Immature natural killer cell (primary cell): ENCODE measurements at regions not wholly inside any gene's neighbourhood (a gene's known extent, or its start where the extent isn't known, plus 50 kb on each side); places are given as distances from the start of the nearest gene placed in this dataset.
A peak's percentile ranks its signal among the peaks of the same experiment; 100 is the strongest.

Experiments used
- DNase-seq, 3 donors: peaks; one replicate each; pipeline ENCODE4 v3.0.0; 2022; ENCODE audit warnings: mixed read lengths in 1 of 3
- H3K27ac Mint-ChIP-seq, 6 donors: one replicate each; pipeline ENCODE4 v1.8.0; 2020; ENCODE audit warnings: mixed read lengths in 6 of 6, mild to moderate bottlenecking in 5 of 6, inconsistent platforms in 4 of 6, moderate library complexity in 3 of 6
- H3K27me3 Mint-ChIP-seq, 3 donors: one replicate each; pipeline ENCODE4 v1.8.0; 2020 to 2021; ENCODE audit warnings: low read depth in 3 of 3, mild to moderate bottlenecking in 3 of 3, mixed read lengths in 3 of 3, moderate library complexity in 3 of 3, inconsistent platforms in 1 of 3
- H3K36me3 Mint-ChIP-seq, 3 donors: one replicate each; pipeline ENCODE4 v1.8.0; 2020; ENCODE audit warnings: mixed read lengths in 3 of 3, inconsistent platforms in 2 of 3, mild to moderate bottlenecking in 2 of 3
- H3K4me1 Mint-ChIP-seq, 2 donors: one replicate each; pipeline ENCODE4 v1.8.0; 2020; ENCODE audit warnings: inconsistent platforms in 2 of 2, mild to moderate bottlenecking in 2 of 2, mixed read lengths in 2 of 2, moderate library complexity in 1 of 2
- H3K4me3 Mint-ChIP-seq, 5 donors: one replicate each; pipeline ENCODE4 v1.8.0; 2020; ENCODE audit warnings: mild to moderate bottlenecking in 5 of 5, mixed read lengths in 5 of 5, inconsistent platforms in 3 of 5, moderate library complexity in 3 of 5
- H3K9me3 Mint-ChIP-seq, 6 donors: one replicate each; pipeline ENCODE4 v1.8.0; 2020; ENCODE audit warnings: mild to moderate bottlenecking in 6 of 6, mixed read lengths in 6 of 6, inconsistent platforms in 4 of 6, moderate library complexity in 3 of 6

DNA sequence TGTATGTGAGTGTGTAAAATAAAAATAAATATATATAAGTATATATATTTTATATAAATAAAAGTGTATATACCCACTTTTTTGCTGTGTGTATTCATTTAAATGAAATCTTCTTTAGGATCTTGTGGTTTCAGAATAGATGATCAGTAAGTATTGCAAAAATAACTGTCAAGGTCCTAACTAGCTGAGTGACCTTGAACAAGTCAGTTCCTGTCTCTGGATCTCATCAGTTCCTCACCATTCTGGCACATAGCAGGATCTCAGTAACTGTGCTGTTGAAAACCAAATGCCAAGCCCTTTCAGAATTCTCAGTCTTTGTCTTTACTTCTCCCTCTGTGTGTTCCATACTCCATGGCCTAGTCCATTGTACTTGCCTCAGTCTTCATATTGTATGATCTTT is 115.3 kb upstream of the CXCR4 start:
- DNase-seq = no peak
- H3K4me3 Mint-ChIP-seq = no peak overlapping the region
- peaks cover 11 to 17% of the 10 kb centered on the region in 2 donors for H3K4me1 Mint-ChIP-seq
- peaks cover 0 to 2% (median 0%) of the 10 kb centered on the region in 6 donors for H3K9me3 Mint-ChIP-seq
- peak overlapping the region in 2 of 6 donors; percentile 9 to 26 for H3K27ac Mint-ChIP-seq
- peaks cover 2 to 8% (median 5%) of the 10 kb centered on the region in 3 donors for H3K27me3 Mint-ChIP-seq
- no peaks in the 10 kb centered on the region for H3K36me3 Mint-ChIP-seq

DNA sequence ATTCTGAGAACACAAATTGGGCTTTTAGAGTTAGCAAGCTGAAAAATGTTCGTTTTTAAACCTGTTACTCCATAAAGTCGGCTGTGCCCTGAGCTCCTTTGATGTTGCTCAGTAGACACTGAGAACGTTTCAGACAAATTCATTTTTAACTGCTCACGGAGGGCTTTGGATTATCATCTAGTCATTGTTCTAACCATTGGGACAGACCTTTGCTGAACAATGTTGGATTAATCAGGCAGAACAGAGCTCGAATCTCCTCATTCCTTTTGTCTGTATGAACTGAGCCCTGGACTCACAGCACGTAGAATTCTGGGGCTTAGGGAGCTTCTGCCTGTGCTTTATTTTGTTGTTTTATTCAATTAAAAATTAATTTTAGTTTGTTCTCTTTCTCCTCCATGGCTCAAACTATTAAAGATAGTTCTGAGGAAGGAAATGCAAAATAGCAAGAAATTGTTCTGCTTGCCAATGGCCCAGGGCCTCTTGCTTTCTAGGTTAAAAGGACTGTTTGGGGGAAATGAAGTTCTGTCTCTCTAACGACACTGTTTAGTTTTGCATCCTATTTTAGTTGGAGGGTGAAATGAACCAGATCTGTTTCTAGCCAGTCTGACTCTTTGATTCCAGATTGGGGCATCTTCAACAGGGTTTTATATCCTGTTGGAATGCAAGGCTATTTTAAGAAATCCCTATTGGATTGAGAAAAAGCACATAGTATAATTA is 114.7 kb upstream of the CXCR4 start:
- peak overlapping the region in 1 of 6 donors; percentile 33 for H3K27ac Mint-ChIP-seq
- no peak overlapping the region for H3K4me3 Mint-ChIP-seq
- DNase-seq = no peak
- peaks cover 4 to 10% of the 10 kb centered on the region in 2 donors for H3K4me1 Mint-ChIP-seq
- no peaks in the 10 kb centered on the region for H3K36me3 Mint-ChIP-seq
- H3K9me3 Mint-ChIP-seq = peaks cover 0 to 2% (median 0%) of the 10 kb centered on the region in 6 donors
- peaks cover 2 to 8% (median 5%) of the 10 kb centered on the region in 3 donors for H3K27me3 Mint-ChIP-seq

DNA sequence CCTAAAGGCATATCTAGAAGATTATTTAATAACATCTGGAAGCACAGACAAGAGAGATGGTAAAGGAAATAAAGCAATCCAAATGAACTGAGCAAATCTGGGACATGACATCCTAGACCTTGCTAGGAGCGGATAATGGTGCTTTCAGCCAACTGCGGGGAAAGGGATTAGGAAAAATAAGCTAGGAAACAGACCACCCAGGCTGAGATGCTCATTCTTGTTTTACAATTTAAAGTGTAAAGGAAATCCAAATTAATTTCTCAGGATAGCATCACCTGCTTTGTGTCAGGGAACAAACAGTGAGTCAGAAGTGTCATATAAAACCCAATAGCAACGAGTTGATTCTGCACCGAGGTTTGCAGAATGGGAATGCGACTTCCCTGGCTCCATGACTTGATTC is 112.5 kb upstream of the CXCR4 start:
- H3K4me1 Mint-ChIP-seq = peaks cover 14 to 17% of the 10 kb centered on the region in 2 donors

DNA sequence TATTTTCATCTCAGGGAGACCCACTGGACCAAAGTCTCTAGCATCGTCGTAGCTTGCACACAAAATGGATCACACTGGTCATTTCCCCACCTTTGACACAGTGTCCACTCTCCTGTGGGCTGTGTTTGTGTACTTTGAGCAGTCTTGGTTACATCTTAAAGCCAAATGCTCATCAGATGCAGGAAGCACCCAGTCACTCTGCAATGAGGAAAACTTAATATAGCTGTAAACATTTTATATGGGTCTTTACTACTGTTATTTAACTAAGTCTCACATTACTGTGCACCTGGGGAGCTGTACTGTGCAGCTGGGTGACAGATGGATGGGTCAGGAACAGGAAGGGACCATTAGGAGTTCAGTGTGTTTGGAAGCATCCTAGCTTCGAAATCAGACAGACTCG is 109.0 kb upstream of the CXCR4 start:
- DNase-seq = no peak
- Mint-ChIP-seq H3K27ac (peak overlapping the region in 5 of 6 donors; percentile 93 to 99 (median 97)), H3K27me3 (peaks cover 6 to 18% (median 13%) of the 10 kb centered on the region in 3 donors), H3K4me1 (peaks cover 20 to 25% of the 10 kb centered on the region in 2 donors), H3K36me3 (no peaks in the 10 kb centered on the region), H3K4me3 (no peak overlapping the region), H3K9me3 (peaks cover 0 to 2% (median 0%) of the 10 kb centered on the region in 6 donors)

More for the DNA sequence above, 112.5 kb upstream of the CXCR4 start:
- H3K27me3 Mint-ChIP-seq = peaks cover 6 to 15% (median 13%) of the 10 kb centered on the region in 3 donors
- peak overlapping the region in 4 of 6 donors; percentile 13 to 99 (median 54) for H3K27ac Mint-ChIP-seq
- H3K9me3 Mint-ChIP-seq = peaks cover 0 to 2% (median 0%) of the 10 kb centered on the region in 6 donors
- DNase-seq = no peak
- H3K4me3 Mint-ChIP-seq = no peak overlapping the region
- H3K36me3 Mint-ChIP-seq = no peaks in the 10 kb centered on the region

DNA sequence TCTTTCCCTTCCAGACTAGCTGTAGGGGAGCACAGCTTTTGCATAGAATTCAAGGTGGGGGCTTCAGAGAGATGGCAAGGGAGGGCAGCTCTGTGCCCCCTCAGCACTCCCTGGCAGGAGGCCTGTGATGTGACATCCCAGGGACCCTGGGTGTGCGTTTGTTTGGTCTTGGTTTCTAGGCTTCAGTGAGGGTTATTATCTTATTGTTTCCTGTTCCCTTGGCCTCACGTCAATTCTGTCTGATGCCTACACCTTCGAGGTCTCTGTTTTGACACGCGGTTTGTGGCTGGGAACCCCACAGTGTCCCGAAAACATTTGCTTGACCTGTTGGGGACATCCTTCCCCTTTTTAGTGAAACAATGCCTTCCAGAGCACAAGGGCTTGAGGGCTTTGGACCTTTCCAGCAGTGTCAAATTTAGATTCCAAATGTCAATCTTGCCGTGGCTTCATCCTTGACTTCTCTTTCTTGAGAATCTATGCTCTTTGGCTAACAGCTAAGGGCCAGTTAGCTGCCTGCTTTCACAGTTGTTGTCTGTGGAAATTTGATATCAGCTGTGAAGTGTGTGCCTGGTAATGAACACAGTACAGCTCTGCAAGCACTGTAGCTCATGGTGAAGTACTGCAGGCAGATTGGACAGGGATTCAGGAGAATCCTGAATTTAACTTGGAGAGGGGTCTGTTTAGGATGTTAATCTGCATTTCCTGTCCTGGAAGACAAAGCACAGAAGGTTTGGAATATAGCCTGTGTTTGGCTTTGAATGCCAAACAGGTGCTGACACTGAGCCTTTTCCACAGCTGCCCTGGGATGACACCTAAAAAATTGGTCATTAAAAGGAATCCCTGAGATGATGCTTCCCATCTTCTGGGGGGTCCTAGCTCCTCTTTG is 108.2 kb upstream of the CXCR4 start:
- peaks cover 4 to 18% (median 13%) of the 10 kb centered on the region in 3 donors for H3K27me3 Mint-ChIP-seq

GRCh38 chr2:136223274-136223673 is 105.3 kb upstream of the CXCR4 start:
- Mint-ChIP-seq H3K27ac (peak overlapping the region in 4 of 6 donors; percentile 19 to 94 (median 82)), H3K4me3 (no peak overlapping the region), H3K9me3 (no peaks in the 10 kb centered on the region), H3K4me1 (peaks cover 20 to 25% of the 10 kb centered on the region in 2 donors), H3K36me3 (no peaks in the 10 kb centered on the region), H3K27me3 (peaks cover 4 to 19% (median 11%) of the 10 kb centered on the region in 3 donors)
- no peak for DNase-seq

More for the DNA sequence above, 108.2 kb upstream of the CXCR4 start:
- Mint-ChIP-seq H3K9me3 (peaks cover 0 to 2% (median 0%) of the 10 kb centered on the region in 6 donors), H3K27ac (peak overlapping the region; percentile 75 to 99 (median 96)), H3K36me3 (no peaks in the 10 kb centered on the region), H3K4me3 (peak overlapping the region; percentile 55 to 79 (median 59)), H3K4me1 (peaks cover 20 to 25% of the 10 kb centered on the region in 2 donors)
- DNase-seq = peak; percentile 90 to 94 (median 91)

GRCh38 chr2:136222862-136223261 is 104.9 kb upstream of the CXCR4 start:
- no peak overlapping the region for H3K4me3 Mint-ChIP-seq
- peak overlapping the region in 3 of 6 donors; percentile 79 to 94 (median 85) for H3K27ac Mint-ChIP-seq
- no peaks in the 10 kb centered on the region for H3K9me3 Mint-ChIP-seq
- DNase-seq = no peak
- no peaks in the 10 kb centered on the region for H3K36me3 Mint-ChIP-seq
- peaks cover 4 to 19% (median 11%) of the 10 kb centered on the region in 3 donors for H3K27me3 Mint-ChIP-seq
- H3K4me1 Mint-ChIP-seq = peaks cover 20 to 25% of the 10 kb centered on the region in 2 donors

DNA sequence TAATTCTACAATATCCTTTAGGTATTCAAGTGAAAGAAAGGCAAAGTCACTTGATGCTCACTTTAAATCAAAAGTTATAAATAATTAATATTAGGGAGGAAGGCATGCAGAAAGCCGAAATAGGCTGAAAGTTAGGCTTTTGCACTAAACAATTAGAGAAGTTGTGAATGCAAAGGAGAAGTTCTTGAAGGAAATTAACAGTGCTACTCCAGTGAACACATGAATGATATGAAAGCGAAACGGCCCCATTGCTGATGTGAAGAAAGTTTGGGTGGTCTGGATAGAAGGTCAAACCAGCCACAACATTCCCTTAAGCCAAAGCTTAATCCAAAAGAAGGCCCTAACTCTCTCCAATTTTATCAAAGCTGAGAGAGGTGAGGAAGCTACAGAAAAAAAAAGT is 103.1 kb upstream of the CXCR4 start:
- Mint-ChIP-seq H3K36me3 (no peaks in the 10 kb centered on the region), H3K27ac (peak overlapping the region in 3 of 6 donors; percentile 68 to 72 (median 71)), H3K4me3 (no peak overlapping the region), H3K4me1 (peaks cover 11 to 14% of the 10 kb centered on the region in 2 donors), H3K9me3 (no peaks in the 10 kb centered on the region), H3K27me3 (peaks cover under 1 to 15% (median 4%) of the 10 kb centered on the region in 3 donors)
- no peak for DNase-seq

DNA sequence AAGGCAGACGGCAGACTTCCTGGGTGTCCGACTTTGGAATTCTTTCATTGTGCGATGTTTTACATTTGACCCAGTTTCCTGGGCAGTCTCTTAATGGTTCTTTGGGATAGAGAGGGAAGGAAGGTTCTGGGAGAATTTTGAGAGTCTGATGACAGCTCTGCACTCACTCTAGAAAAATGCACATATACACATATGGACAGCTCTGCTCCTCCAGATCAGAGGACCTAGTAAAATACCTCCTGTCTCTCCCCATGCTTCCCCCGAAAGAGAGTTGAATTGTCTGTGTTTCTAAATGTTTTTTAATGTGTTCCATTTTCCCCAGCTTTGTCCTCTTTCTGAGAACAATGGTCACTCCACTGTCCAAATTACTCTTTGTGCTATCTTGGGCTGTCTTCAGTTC is 102.0 kb upstream of the CXCR4 start:
- peaks cover under 1 to 4% of the 10 kb centered on the region in 2 donors for H3K4me1 Mint-ChIP-seq

DNA sequence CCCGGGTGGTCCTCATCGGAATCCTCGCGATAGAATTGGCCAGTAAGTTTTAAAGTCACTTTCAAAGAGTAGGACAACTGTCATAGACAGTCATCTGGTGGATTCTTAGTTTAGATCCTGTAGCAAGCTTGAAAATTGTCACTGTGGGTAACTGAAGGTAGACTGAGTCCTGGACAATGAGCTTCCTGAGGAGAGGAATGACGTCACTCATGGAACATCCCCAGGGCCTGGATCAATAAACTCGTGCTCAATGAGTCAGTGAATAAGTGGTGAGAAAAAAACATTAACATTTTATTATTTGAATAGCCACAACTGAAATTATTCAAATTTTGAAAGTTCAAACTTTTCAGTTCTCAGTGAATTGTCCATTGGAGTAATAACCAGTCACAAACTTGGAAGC is 101.4 kb upstream of the CXCR4 start:
- H3K4me3 Mint-ChIP-seq = no peak overlapping the region
- peaks cover 4 to 5% of the 10 kb centered on the region in 2 donors for H3K4me1 Mint-ChIP-seq
- no peak for DNase-seq
- peaks cover 0 to 14% (median 0%) of the 10 kb centered on the region in 3 donors for H3K27me3 Mint-ChIP-seq
- H3K9me3 Mint-ChIP-seq = no peaks in the 10 kb centered on the region
- H3K27ac Mint-ChIP-seq = peak overlapping the region in 3 of 6 donors; percentile 12 to 37 (median 36)
- H3K36me3 Mint-ChIP-seq = no peaks in the 10 kb centered on the region

More for the DNA sequence above, 102.0 kb upstream of the CXCR4 start:
- peak overlapping the region in 4 of 6 donors; percentile 4 to 36 (median 14) for H3K27ac Mint-ChIP-seq
- H3K36me3 Mint-ChIP-seq = no peaks in the 10 kb centered on the region
- H3K9me3 Mint-ChIP-seq = no peaks in the 10 kb centered on the region
- H3K27me3 Mint-ChIP-seq = peaks cover 0 to 13% (median 0%) of the 10 kb centered on the region in 3 donors
- DNase-seq = no peak
- no peak overlapping the region for H3K4me3 Mint-ChIP-seq

DNA sequence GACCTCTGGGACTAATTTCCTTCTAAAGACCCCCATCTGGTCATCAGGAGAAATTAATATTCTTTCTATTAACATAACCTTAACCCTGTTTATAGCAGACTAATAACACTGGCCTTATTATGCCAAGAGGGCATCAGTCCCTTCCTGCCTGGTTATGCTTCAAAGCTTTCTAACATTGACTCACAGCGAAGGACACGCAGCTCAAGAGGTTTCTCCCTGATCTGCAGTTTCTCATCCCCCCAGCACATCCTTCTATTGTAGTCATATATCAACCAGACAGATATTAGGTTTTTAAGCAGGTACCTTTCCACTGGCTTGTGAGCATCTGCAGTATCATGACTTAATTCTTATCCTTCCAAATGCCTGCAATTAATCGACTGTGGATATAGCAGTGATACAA is 100.0 kb upstream of the CXCR4 start:
- no peak for DNase-seq
- Mint-ChIP-seq H3K4me3 (no peak overlapping the region), H3K4me1 (peaks cover 14 to 18% of the 10 kb centered on the region in 2 donors), H3K36me3 (no peaks in the 10 kb centered on the region), H3K27me3 (peaks cover 0 to 13% (median 0%) of the 10 kb centered on the region in 3 donors), H3K27ac (peak overlapping the region in 2 of 6 donors; percentile 22 to 71), H3K9me3 (no peaks in the 10 kb centered on the region)

DNA sequence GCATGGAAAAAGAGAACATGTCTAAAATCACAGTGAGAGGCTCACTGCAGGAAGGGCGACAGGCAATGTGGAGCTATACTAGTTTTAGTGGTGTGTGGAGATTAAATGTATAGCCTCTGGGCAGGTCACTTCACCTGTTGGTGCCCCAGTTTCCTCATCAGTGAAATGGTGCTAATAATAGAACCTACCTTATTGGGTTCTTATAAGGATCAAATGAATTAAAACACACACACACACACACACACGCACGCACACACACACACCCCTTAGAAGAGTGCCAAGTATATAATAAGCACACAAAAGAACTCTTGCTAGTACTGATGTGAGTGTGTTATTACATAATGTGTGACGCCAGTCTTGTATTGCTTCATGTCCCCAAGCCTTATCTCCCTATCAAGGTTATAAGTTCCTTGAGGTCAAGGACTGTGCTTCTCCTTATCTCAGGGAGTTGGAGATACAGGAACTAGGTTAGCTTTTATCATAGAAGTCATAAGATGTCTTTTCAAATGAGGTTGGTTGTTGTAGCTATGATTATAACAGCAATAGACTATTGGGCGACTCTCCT is 98.0 kb upstream of the CXCR4 start:
- no peaks in the 10 kb centered on the region for H3K36me3 Mint-ChIP-seq
- DNase-seq = no peak
- peaks cover 30 to 38% of the 10 kb centered on the region in 2 donors for H3K4me1 Mint-ChIP-seq
- H3K4me3 Mint-ChIP-seq = no peak overlapping the region
- peaks cover 0 to 14% (median 0%) of the 10 kb centered on the region in 3 donors for H3K27me3 Mint-ChIP-seq
- H3K27ac Mint-ChIP-seq = peak overlapping the region in 1 of 6 donors; percentile 36
- no peaks in the 10 kb centered on the region for H3K9me3 Mint-ChIP-seq

- H3K27me3 Mint-ChIP-seq = peaks cover 0 to 14% (median 0%) of the 10 kb centered on the region in 3 donors
- peaks cover 0 to 2% (median 0%) of the 10 kb centered on the region in 3 donors for H3K36me3 Mint-ChIP-seq
- H3K4me1 Mint-ChIP-seq = peaks cover 33 to 43% of the 10 kb centered on the region in 2 donors
- H3K4me3 Mint-ChIP-seq = no peak overlapping the region
- peak overlapping the region in 1 of 6 donors; percentile 36 for H3K27ac Mint-ChIP-seq
- no peak for DNase-seq
- H3K9me3 Mint-ChIP-seq = no peaks in the 10 kb centered on the region
Measured at GRCh38 chr2:136215449-136215848, 97.5 kb upstream of the CXCR4 start.
